Nephron progenitor cell (in vitro differentiated cells): ENCODE measurements at regions not wholly inside any gene's neighbourhood (a gene's known extent, or its start where the extent isn't known, plus 50 kb on each side); places are given as distances from the start of the nearest gene placed in this dataset.
"Not testable (repeated sequence)": the region's sequence is repeated elsewhere in the genome, so short reads cannot be mapped to it uniquely, and the experiment has no call there.

Source experiments
- DNase-seq: peaks from one replicate; pipeline ENCODE4 v3.0.0; 2021
- H3K27ac Mint-ChIP-seq: 2 replicates; pipeline ENCODE4 v1.8.0; 2021; ENCODE audit warnings: mild to moderate bottlenecking, moderate library complexity, mixed read lengths
- H3K27me3 Mint-ChIP-seq: 2 replicates; pipeline ENCODE4 v1.8.0; 2021; ENCODE audit warnings: mild to moderate bottlenecking, low read depth, mixed read lengths; ENCODE audit not compliant: poor library complexity
- H3K36me3 Mint-ChIP-seq: 2 replicates; pipeline ENCODE4 v1.8.0; 2021; ENCODE audit warnings: low read depth, mixed read lengths
- H3K4me1 Mint-ChIP-seq: 2 replicates; pipeline ENCODE4 v1.8.0; 2021; ENCODE audit warnings: mixed read lengths
- H3K4me3 Mint-ChIP-seq: 2 replicates; pipeline ENCODE4 v1.8.0; 2021; ENCODE audit warnings: mild to moderate bottlenecking, moderate library complexity, mixed read lengths
- H3K9me3 Mint-ChIP-seq: 2 replicates; pipeline ENCODE4 v1.8.0; 2021; ENCODE audit warnings: mild to moderate bottlenecking, moderate library complexity, mixed read lengths
- CTCF ChIP-seq: fragments of 200-600 bp; sonication (generic); IDR thresholded peaks from 2 replicates; pipeline ENCODE4 v1.5.0; 2021; ENCODE audit warnings: antibody characterized with exemption

- TF ChIP-seq CTCF, result no peak
- H3K9me3 Mint-ChIP-seq, result no peaks in the 10 kb centered on the region
- peaks cover 3% of the 10 kb centered on the region for H3K27me3 Mint-ChIP-seq
- no peak for DNase-seq
- H3K27ac Mint-ChIP-seq, result no peak overlapping the region
- no peaks in the 10 kb centered on the region for H3K36me3 Mint-ChIP-seq
- H3K4me3 Mint-ChIP-seq, result no peak overlapping the region
- H3K4me1 Mint-ChIP-seq, result no peaks in the 10 kb centered on the region
Measured at GRCh38 chr18:68397241-68398035, 317.5 kb downstream of the TMX3 start.

DNA sequence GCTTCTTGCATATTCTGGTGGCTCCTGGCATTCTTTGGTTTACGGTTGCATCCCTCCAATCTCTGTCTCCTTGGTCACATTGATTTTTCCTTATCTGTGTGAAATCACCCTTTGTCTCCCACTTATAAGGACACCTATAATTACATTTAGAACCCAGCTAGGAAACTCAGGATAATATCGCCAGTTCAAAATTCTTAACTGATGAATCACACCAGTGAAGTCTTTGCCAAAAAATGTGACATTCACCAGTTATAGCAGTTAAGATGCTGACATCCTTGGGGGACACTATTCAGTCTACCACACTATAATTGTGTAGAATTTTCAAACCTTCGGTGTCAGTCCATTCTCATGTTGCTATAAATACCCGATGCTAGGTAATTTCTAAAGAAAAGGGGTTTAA lies 320.2 kb downstream of the TMX3 start:
- H3K27ac Mint-ChIP-seq, result no peak overlapping the region
- no peak overlapping the region for H3K4me3 Mint-ChIP-seq
- no peaks in the 10 kb centered on the region for H3K9me3 Mint-ChIP-seq
- TF ChIP-seq CTCF, result no peak
- no peaks in the 10 kb centered on the region for H3K4me1 Mint-ChIP-seq
- no peak for DNase-seq
- H3K36me3 Mint-ChIP-seq, result no peaks in the 10 kb centered on the region
- peaks cover 3% of the 10 kb centered on the region for H3K27me3 Mint-ChIP-seq

DNA sequence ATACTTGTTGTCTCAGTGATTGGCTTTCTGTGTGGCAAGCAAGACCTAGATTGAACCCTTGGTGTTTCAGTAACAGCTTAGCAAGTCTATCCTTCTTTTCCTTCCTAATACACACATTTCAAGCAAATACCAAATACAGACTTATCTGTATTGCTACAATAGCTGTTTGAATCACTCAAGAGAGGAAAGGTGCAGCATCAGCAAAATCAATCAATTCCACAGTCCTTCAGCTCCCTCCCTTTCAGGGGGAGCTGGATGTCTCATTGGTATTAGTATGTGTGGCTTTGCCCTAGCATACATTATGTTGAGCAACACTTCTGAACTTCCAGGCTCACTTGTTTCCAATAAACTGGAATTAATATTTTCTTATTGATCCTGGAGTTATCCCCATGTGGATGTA lies 323.1 kb downstream of the TMX3 start:
- no peak overlapping the region for H3K27ac Mint-ChIP-seq
- no peaks in the 10 kb centered on the region for H3K36me3 Mint-ChIP-seq
- H3K4me3 Mint-ChIP-seq, result no peak overlapping the region
- H3K9me3 Mint-ChIP-seq, result no peaks in the 10 kb centered on the region
- no peak for TF ChIP-seq CTCF
- H3K4me1 Mint-ChIP-seq, result no peaks in the 10 kb centered on the region
- DNase-seq, result no peak
- peaks cover 3% of the 10 kb centered on the region for H3K27me3 Mint-ChIP-seq

DNA sequence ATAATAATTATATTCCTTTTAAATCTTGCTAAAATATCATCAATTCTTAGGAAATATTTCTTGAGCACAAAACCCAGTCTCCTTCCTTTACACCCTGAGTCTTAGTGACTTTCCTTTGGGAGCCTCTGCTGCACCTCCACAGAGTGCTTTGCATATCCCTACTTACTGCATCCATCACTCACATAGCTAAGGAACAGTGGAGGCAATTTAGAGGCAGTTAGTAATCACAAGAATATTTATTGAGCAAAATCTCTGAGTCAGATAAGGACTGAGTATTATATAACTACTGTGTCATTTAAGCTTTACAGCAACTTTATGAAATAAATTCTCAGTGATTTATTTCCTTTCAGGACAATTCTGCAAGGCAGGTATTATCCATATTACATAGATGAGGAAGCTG lies 327.7 kb downstream of the TMX3 start:
- no peak overlapping the region for H3K27ac Mint-ChIP-seq
- no peak for DNase-seq
- no peaks in the 10 kb centered on the region for H3K36me3 Mint-ChIP-seq
- no peak overlapping the region for H3K4me3 Mint-ChIP-seq
- no peaks in the 10 kb centered on the region for H3K9me3 Mint-ChIP-seq
- H3K27me3 Mint-ChIP-seq, result no peaks in the 10 kb centered on the region
- no peak for TF ChIP-seq CTCF
- H3K4me1 Mint-ChIP-seq, result no peaks in the 10 kb centered on the region

GRCh38 chr18:68383979-68384378 lies 330.9 kb downstream of the TMX3 start:
- H3K27me3 Mint-ChIP-seq, H3K27ac Mint-ChIP-seq, H3K4me1 Mint-ChIP-seq, H3K4me3 Mint-ChIP-seq, H3K36me3 Mint-ChIP-seq, DNase-seq, H3K9me3 Mint-ChIP-seq: not testable (repeated sequence)

DNA sequence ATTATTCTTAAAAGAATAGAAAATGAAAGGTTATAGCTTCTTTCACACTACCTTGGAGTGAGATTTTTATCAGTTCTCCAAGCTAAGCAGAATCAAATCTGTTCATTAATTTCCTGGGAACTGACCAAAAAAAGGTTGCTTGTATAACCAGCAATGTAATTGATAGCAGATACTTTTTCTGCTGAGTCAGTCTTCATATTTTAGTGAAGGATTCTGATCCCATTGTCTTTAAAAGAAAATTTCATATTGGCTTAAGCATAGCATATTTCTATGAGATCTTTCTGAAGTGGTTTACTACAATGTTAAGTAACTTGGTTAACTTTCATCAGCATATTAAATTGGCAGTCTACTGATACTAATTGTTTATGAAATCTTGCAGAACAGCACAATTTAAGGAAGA lies 338.0 kb downstream of the TMX3 start:
- Mint-ChIP-seq H3K4me1 (no peaks in the 10 kb centered on the region), H3K4me3 (no peak overlapping the region), H3K27me3 (peaks cover 3% of the 10 kb centered on the region), H3K9me3 (no peaks in the 10 kb centered on the region), H3K27ac (no peak overlapping the region), H3K36me3 (no peaks in the 10 kb centered on the region)
- TF ChIP-seq CTCF, result no peak
- no peak for DNase-seq
